ENCODE measurements at regions not wholly inside any gene's neighbourhood (a gene's known extent, or its start where the extent isn't known, plus 50 kb on each side); places are given as distances from the start of the nearest gene placed in this dataset.

- no peaks in the 10 kb centered on the region for H3K36me3 ChIP-seq (ENCODE audit: insufficient read depth, low read length)
- H2AFZ ChIP-seq (ENCODE audit: low read length) = no peak overlapping the region
Observed at GRCh38 chr1:222278501-222278900, 269.4 kb downstream of the HHIPL2 start.

GRCh38 chr1:222275729-222276465, 272.0 kb downstream of the HHIPL2 start:
- Histone ChIP-seq H4K20me1 (ENCODE audit: insufficient read depth, low read length, poor library complexity, severe bottlenecking) (no peaks in the 10 kb centered on the region), H3K4me3 (ENCODE audit: low read length, poor library complexity, severe bottlenecking) (no peak overlapping the region), H3K4me1 (ENCODE audit: insufficient read depth, low read length, poor library complexity, severe bottlenecking) (no peaks in the 10 kb centered on the region), H3K9me2 (replicated peaks; ENCODE audit: low read depth, low read length) (no peaks in the 10 kb centered on the region), H3K9ac (ENCODE audit: low read depth, low read length, poor library complexity, severe bottlenecking) (no peak overlapping the region), H3K79me2 (ENCODE audit: insufficient read depth, low read length) (no peaks in the 10 kb centered on the region), H3K27me3 (ENCODE audit: insufficient read depth, low read length, poor library complexity, severe bottlenecking) (no peaks in the 10 kb centered on the region), H3K36me3 (ENCODE audit: insufficient read depth, low read length) (no peaks in the 10 kb centered on the region), H3K4me2 (ENCODE audit: low read depth, low read length, poor library complexity, severe bottlenecking) (no peak overlapping the region), H2AFZ (ENCODE audit: low read length) (no peak overlapping the region), H3F3A (ENCODE audit: low read depth) (no peaks in the 10 kb centered on the region), H3K9me3 (ENCODE audit: insufficient read depth, low read depth, low read length) (no peaks in the 10 kb centered on the region)
- no peak for TF ChIP-seq EZH2phosphoT487 (IDR thresholded peaks at IDR 0.05; ENCODE audit: borderline replicate concordance)
- no peak for TF ChIP-seq CTCF (conservative IDR thresholded peaks at IDR 0.05; ENCODE audit: low read length)

More at GRCh38 chr1:222278501-222278900, 269.4 kb downstream of the HHIPL2 start:
- Histone ChIP-seq H3K4me2 (ENCODE audit: low read depth, low read length, poor library complexity, severe bottlenecking) (no peak overlapping the region), H3K4me3 (ENCODE audit: low read length, poor library complexity, severe bottlenecking) (no peak overlapping the region), H3K79me2 (ENCODE audit: insufficient read depth, low read length) (no peaks in the 10 kb centered on the region), H3K27me3 (ENCODE audit: insufficient read depth, low read length, poor library complexity, severe bottlenecking) (no peaks in the 10 kb centered on the region), H3F3A (ENCODE audit: low read depth) (no peaks in the 10 kb centered on the region), H3K9ac (ENCODE audit: low read depth, low read length, poor library complexity, severe bottlenecking) (no peak overlapping the region), H3K9me3 (ENCODE audit: insufficient read depth, low read depth, low read length) (no peaks in the 10 kb centered on the region), H3K9me2 (replicated peaks; ENCODE audit: low read depth, low read length) (no peaks in the 10 kb centered on the region), H3K4me1 (ENCODE audit: insufficient read depth, low read length, poor library complexity, severe bottlenecking) (no peaks in the 10 kb centered on the region), H4K20me1 (ENCODE audit: insufficient read depth, low read length, poor library complexity, severe bottlenecking) (no peaks in the 10 kb centered on the region)
- TF ChIP-seq CTCF (conservative IDR thresholded peaks at IDR 0.05; ENCODE audit: low read length) (no peak), EZH2phosphoT487 (IDR thresholded peaks at IDR 0.05; ENCODE audit: borderline replicate concordance) (no peak)

GRCh38 chr1:222275001-222275728, 272.7 kb downstream of the HHIPL2 start:
- H3F3A ChIP-seq (ENCODE audit: low read depth) = no peaks in the 10 kb centered on the region
- TF ChIP-seq EZH2phosphoT487 (IDR thresholded peaks at IDR 0.05; ENCODE audit: borderline replicate concordance) (no peak), CTCF (conservative IDR thresholded peaks at IDR 0.05; ENCODE audit: low read length) (no peak)
- no peak overlapping the region for H3K4me3 ChIP-seq (ENCODE audit: low read length, poor library complexity, severe bottlenecking)
- H3K36me3 ChIP-seq (ENCODE audit: insufficient read depth, low read length) = no peaks in the 10 kb centered on the region
- no peak overlapping the region for H3K9ac ChIP-seq (ENCODE audit: low read depth, low read length, poor library complexity, severe bottlenecking)
- no peaks in the 10 kb centered on the region for H3K79me2 ChIP-seq (ENCODE audit: insufficient read depth, low read length)
- no peaks in the 10 kb centered on the region for H3K9me3 ChIP-seq (ENCODE audit: insufficient read depth, low read depth, low read length)
- H3K9me2 ChIP-seq (replicated peaks; ENCODE audit: low read depth, low read length) = no peaks in the 10 kb centered on the region
- no peak overlapping the region for H3K4me2 ChIP-seq (ENCODE audit: low read depth, low read length, poor library complexity, severe bottlenecking)
- H4K20me1 ChIP-seq (ENCODE audit: insufficient read depth, low read length, poor library complexity, severe bottlenecking) = no peaks in the 10 kb centered on the region
- no peak overlapping the region for H2AFZ ChIP-seq (ENCODE audit: low read length)
- no peaks in the 10 kb centered on the region for H3K4me1 ChIP-seq (ENCODE audit: insufficient read depth, low read length, poor library complexity, severe bottlenecking)
- H3K27me3 ChIP-seq (ENCODE audit: insufficient read depth, low read length, poor library complexity, severe bottlenecking) = no peaks in the 10 kb centered on the region
